Mesenchymal stem cell (in vitro differentiated cells and primary cell): ENCODE measurements at regions not wholly inside any gene's neighbourhood (a gene's known extent, or its start where the extent isn't known, plus 50 kb on each side); places are given as distances from the start of the nearest gene placed in this dataset.

Experiments used
- DNase-seq: peaks from one replicate; pipeline ENCODE4 v3.0.0-alpha.2; 2013
- H2AFZ ChIP-seq: one replicate; pipeline ENCODE4 v1.6.1; 2013; ENCODE audit warnings: low read depth, mild to moderate bottlenecking, control low read depth, inconsistent platforms, low read length, moderate library complexity
- H2AK5ac ChIP-seq: 2 replicates; pipeline ENCODE4 v1.6.1; 2013; ENCODE audit warnings: low read length, moderate library complexity, mild to moderate bottlenecking, inconsistent platforms; ENCODE audit not compliant: severe bottlenecking
- H2BK120ac ChIP-seq: one replicate; pipeline ENCODE4 v1.6.1; 2013; ENCODE audit warnings: low read depth, mild to moderate bottlenecking, inconsistent platforms, low read length, moderate library complexity
- H2BK12ac ChIP-seq, 2 experiments: one replicate each; pipeline ENCODE4 v1.6.1; 2013; ENCODE audit warnings: inconsistent platforms in 2 of 2, low read length in 2 of 2, mild to moderate bottlenecking in 2 of 2, moderate library complexity in 2 of 2, control low read depth in 1 of 2
- H2BK15ac ChIP-seq: one replicate; pipeline ENCODE4 v1.6.1; 2013; ENCODE audit warnings: mild to moderate bottlenecking, low read depth, inconsistent platforms; ENCODE audit not compliant: poor library complexity, severe bottlenecking
- H2BK5ac ChIP-seq: 2 replicates; pipeline ENCODE4 v1.6.1; 2013; ENCODE audit warnings: low read depth, mild to moderate bottlenecking, low read length, control low read depth, inconsistent platforms; ENCODE audit not compliant: poor library complexity, severe bottlenecking
- H3K14ac ChIP-seq, 2 experiments: one replicate each; pipeline ENCODE4 v1.6.1; 2013; ENCODE audit warnings: inconsistent platforms in 2 of 2, low read length in 2 of 2, control low read depth in 1 of 2, mild to moderate bottlenecking in 1 of 2, moderate library complexity in 1 of 2
- H3K18ac ChIP-seq, 2 experiments: one replicate each; pipeline ENCODE4 v1.6.1; 2013; ENCODE audit warnings: inconsistent platforms in 2 of 2, low read length in 2 of 2, control low read depth in 1 of 2, low read depth in 1 of 2, mild to moderate bottlenecking in 1 of 2
- H3K23ac ChIP-seq, 2 experiments: one replicate each; pipeline ENCODE4 v1.6.1; 2013; ENCODE audit warnings: inconsistent platforms in 2 of 2, low read length in 2 of 2, mild to moderate bottlenecking in 2 of 2, moderate library complexity in 2 of 2, control low read depth in 1 of 2
- H3K27ac ChIP-seq: 2 replicates; pipeline ENCODE4 v1.5.1; 2013; ENCODE audit warnings: mild to moderate bottlenecking, moderate library complexity, low read length, control low read depth, inconsistent platforms; ENCODE audit not compliant: poor library complexity, severe bottlenecking
- H3K27me3 ChIP-seq, 2 experiments: 2 replicates each; pipeline versions ENCODE4 v1.6.1 to v1.7.0; 2013; ENCODE audit warnings: low read length in 2 of 2, mild to moderate bottlenecking in 2 of 2, moderate library complexity in 2 of 2, control low read depth in 1 of 2, inconsistent platforms in 1 of 2; ENCODE audit not compliant: control insufficient read depth in 1 of 2, insufficient read depth in 1 of 2
- H3K36me3 ChIP-seq, 2 experiments: 2 replicates each; pipeline versions ENCODE4 v1.6.1 to v1.7.0; 2013; ENCODE audit warnings: low read length in 2 of 2, control low read depth in 1 of 2, inconsistent platforms in 1 of 2, low read depth in 1 of 2, mild to moderate bottlenecking in 1 of 2; ENCODE audit not compliant: insufficient read depth in 2 of 2, control insufficient read depth in 1 of 2
- H3K4ac ChIP-seq, 2 experiments: one replicate each; pipeline ENCODE4 v1.6.1; 2013; ENCODE audit warnings: inconsistent platforms in 2 of 2, low read length in 2 of 2, mild to moderate bottlenecking in 2 of 2, moderate library complexity in 2 of 2, control low read depth in 1 of 2, low read depth in 1 of 2
- H3K4me1 ChIP-seq: 2 replicates; pipeline ENCODE4 v1.6.1; 2013; ENCODE audit warnings: low read depth, low read length, control low read depth; ENCODE audit not compliant: control insufficient read depth, insufficient read depth
- H3K4me2 ChIP-seq: 2 replicates; pipeline ENCODE4 v1.6.1; 2013; ENCODE audit warnings: low read length, mild to moderate bottlenecking, inconsistent platforms; ENCODE audit not compliant: poor library complexity, severe bottlenecking
- H3K4me3 ChIP-seq, 2 experiments: 2 replicates each; pipeline versions ENCODE4 v1.5.1 to v1.7.0; 2013; ENCODE audit warnings: low read length in 2 of 2, mild to moderate bottlenecking in 2 of 2, control low read depth in 1 of 2, low read depth in 1 of 2; ENCODE audit not compliant: insufficient read depth in 1 of 2
- H3K79me1 ChIP-seq: replicated peaks from 2 replicates; pipeline ENCODE4 v1.6.1; 2013; ENCODE audit warnings: mild to moderate bottlenecking, control low read depth, low read length, inconsistent platforms; ENCODE audit not compliant: poor library complexity, severe bottlenecking
- H3K9ac ChIP-seq: 2 replicates; pipeline ENCODE4 v1.7.0; 2013; ENCODE audit warnings: mild to moderate bottlenecking, low read length, moderate library complexity
- H3K9me3 ChIP-seq: 2 replicates; pipeline ENCODE4 v1.7.0; 2013; ENCODE audit warnings: mild to moderate bottlenecking, low read length; ENCODE audit not compliant: control insufficient read depth
- H4K8ac ChIP-seq: one replicate; pipeline ENCODE4 v1.6.1; 2013; ENCODE audit warnings: inconsistent platforms, mild to moderate bottlenecking, low read length, moderate library complexity
- H4K91ac ChIP-seq: one replicate; pipeline ENCODE4 v1.6.1; 2013; ENCODE audit warnings: mild to moderate bottlenecking, low read length, inconsistent platforms
- WGBS: methylation state at CpG from one replicate; pipeline ENCODE4 v1.1.7; 2013; ENCODE audit warnings: mixed read lengths; 5-methylcytosine and 5-hydroxymethylcytosine counted together

- no peak overlapping the region for H2BK15ac ChIP-seq
- no peak overlapping the region for H4K91ac ChIP-seq
- H3K4me2 ChIP-seq: no peak overlapping the region
- no peak overlapping the region for H2AK5ac ChIP-seq
- H3K18ac ChIP-seq: no peak overlapping the region
- H3K4me1 ChIP-seq: no peaks in the 10 kb centered on the region
- no peak overlapping the region for H3K4me3 ChIP-seq
- no peak overlapping the region for H3K14ac ChIP-seq
- no peaks in the 10 kb centered on the region for H3K79me1 ChIP-seq
- no peak overlapping the region for H3K9ac ChIP-seq
- no peak overlapping the region for H2BK12ac ChIP-seq
- H2AFZ ChIP-seq: no peak overlapping the region
- no peak overlapping the region for H3K23ac ChIP-seq
- H3K27me3 ChIP-seq: no peaks in the 10 kb centered on the region
- H3K9me3 ChIP-seq: peaks cover 5% of the 10 kb centered on the region
- H2BK5ac ChIP-seq: no peak overlapping the region
- no peak overlapping the region for H2BK120ac ChIP-seq
- peak; percentile 29 for DNase-seq
- no peak overlapping the region for H3K27ac ChIP-seq
- H3K36me3 ChIP-seq: no peaks in the 10 kb centered on the region
- H4K8ac ChIP-seq: no peak overlapping the region
- no peak overlapping the region for H3K4ac ChIP-seq
These were observed 99.2 kb upstream of the VRK2 start for GRCh38 chr2:57947398-57947797.

- H2BK12ac ChIP-seq: no peak overlapping the region
- no peak overlapping the region for H2AK5ac ChIP-seq
- no peak overlapping the region for H3K23ac ChIP-seq
- H3K9me3 ChIP-seq: peaks cover 5% of the 10 kb centered on the region
- H3K4me2 ChIP-seq: no peak overlapping the region
- DNase-seq: no peak
- no peak overlapping the region for H2BK120ac ChIP-seq
- no peak overlapping the region for H2BK15ac ChIP-seq
- no peak overlapping the region for H3K9ac ChIP-seq
- H3K18ac ChIP-seq: no peak overlapping the region
- no peak overlapping the region for H3K14ac ChIP-seq
- no peaks in the 10 kb centered on the region for H3K79me1 ChIP-seq
- no peak overlapping the region for H3K4me3 ChIP-seq
- 94% methylated on average over 1 of the region's 1 CpG for WGBS
- no peak overlapping the region for H2BK5ac ChIP-seq
- H3K4ac ChIP-seq: no peak overlapping the region
- no peaks in the 10 kb centered on the region for H3K27me3 ChIP-seq
- H4K8ac ChIP-seq: no peak overlapping the region
- no peak overlapping the region for H2AFZ ChIP-seq
- no peaks in the 10 kb centered on the region for H3K36me3 ChIP-seq
- H4K91ac ChIP-seq: no peak overlapping the region
- H3K27ac ChIP-seq: no peak overlapping the region
- H3K4me1 ChIP-seq: no peaks in the 10 kb centered on the region
These were observed 92.6 kb upstream of the VRK2 start for GRCh38 chr2:57954020-57954419.

GRCh38 chr2:57957238-57957637 lies 89.4 kb upstream of the VRK2 start:
- no peak overlapping the region for H4K8ac ChIP-seq
- H2AFZ ChIP-seq: no peak overlapping the region
- no peak overlapping the region for H3K14ac ChIP-seq
- no peaks in the 10 kb centered on the region for H3K36me3 ChIP-seq
- no peak overlapping the region for H2BK12ac ChIP-seq
- no peak overlapping the region for H2BK5ac ChIP-seq
- no peak overlapping the region for H3K4me3 ChIP-seq
- H2AK5ac ChIP-seq: no peak overlapping the region
- no peaks in the 10 kb centered on the region for H3K4me1 ChIP-seq
- H3K23ac ChIP-seq: no peak overlapping the region
- no peaks in the 10 kb centered on the region for H3K79me1 ChIP-seq
- H3K9ac ChIP-seq: no peak overlapping the region
- DNase-seq: no peak
- WGBS: no CpG with 5 or more reads among the region's 3 CpGs
- H3K18ac ChIP-seq: no peak overlapping the region
- no peaks in the 10 kb centered on the region for H3K9me3 ChIP-seq
- no peak overlapping the region for H3K4me2 ChIP-seq
- no peak overlapping the region for H4K91ac ChIP-seq
- no peak overlapping the region for H2BK15ac ChIP-seq
- no peaks in the 10 kb centered on the region for H3K27me3 ChIP-seq
- H2BK120ac ChIP-seq: no peak overlapping the region
- no peak overlapping the region for H3K4ac ChIP-seq
- H3K27ac ChIP-seq: no peak overlapping the region

- Histone ChIP-seq H2AFZ (no peak overlapping the region), H4K91ac (no peak overlapping the region), H3K4me1 (no peaks in the 10 kb centered on the region), H3K27me3 (no peaks in the 10 kb centered on the region), H3K18ac (no peak overlapping the region), H3K27ac (no peak overlapping the region), H3K79me1 (no peaks in the 10 kb centered on the region), H3K23ac (no peak overlapping the region), H3K4me2 (no peak overlapping the region), H3K9ac (no peak overlapping the region), H3K4me3 (no peak overlapping the region), H3K14ac (no peak overlapping the region), H2BK15ac (no peak overlapping the region), H3K9me3 (no peaks in the 10 kb centered on the region), H3K36me3 (no peaks in the 10 kb centered on the region), H2BK12ac (no peak overlapping the region), H2BK120ac (no peak overlapping the region), H2BK5ac (no peak overlapping the region), H3K4ac (no peak overlapping the region), H4K8ac (no peak overlapping the region), H2AK5ac (no peak overlapping the region)
- DNase-seq: no peak
- 76% methylated on average over 7 of the region's 7 CpGs for WGBS
These were observed 87.2 kb upstream of the VRK2 start for GRCh38 chr2:57959390-57959789.
